ENCODE measurements at regions not wholly inside any gene's neighbourhood (a gene's known extent, or its start where the extent isn't known, plus 50 kb on each side); places are given as distances from the start of the nearest gene placed in this dataset.

GRCh38 chrX:140589657-140590056, 84.8 kb upstream of the SOX3 start:
- TF ChIP-seq CTCF (IDR thresholded peaks at IDR 0.05) (no peak), POLR2A (IDR thresholded peaks at IDR 0.05) (no peak), POLR2AphosphoS5 (IDR thresholded peaks at IDR 0.05) (no peak)

Measured in breast epithelium (tissue), 3 donors.